Gastrocnemius medialis (tissue), 4 donors: ENCODE measurements at regions not wholly inside any gene's neighbourhood (a gene's known extent, or its start where the extent isn't known, plus 50 kb on each side); places are given as distances from the start of the nearest gene placed in this dataset.

Source experiments
- CTCF ChIP-seq, 5 experiments: fragments of 450-650 bp in 3 of 5; fragments of 200-600 bp in 2 of 5; sonication (generic) in 2 of 5; IDR thresholded peaks in 4 of 5; conservative IDR thresholded peaks in 1 of 5; 1 replicate in 4 of 5; 2 replicates in 1 of 5; pipeline ENCODE4 v1.5.1; 2016 to 2019; ENCODE audit warnings: antibody characterized with exemption in 5 of 5, mild to moderate bottlenecking in 3 of 5, moderate library complexity in 3 of 5
- POLR2A ChIP-seq, 2 donors: fragments of 450-650 bp; IDR thresholded peaks; one replicate each; pipeline ENCODE4 v1.6.1; 2017; ENCODE audit warnings: antibody characterized with exemption in 2 of 2, mild to moderate bottlenecking in 2 of 2, moderate library complexity in 2 of 2

- no peak for TF ChIP-seq CTCF (IDR thresholded peaks at IDR 0.05 in 4 of 5, conservative IDR thresholded peaks at IDR 0.05 in 1 of 5)
- TF ChIP-seq POLR2A (IDR thresholded peaks at IDR 0.05): no peak
Observed at GRCh38 chr15:26475554-26475953, 297.3 kb downstream of the GABRB3 start.
